Neuronal stem cell (in vitro differentiated cells): ENCODE measurements at regions not wholly inside any gene's neighbourhood (a gene's known extent, or its start where the extent isn't known, plus 50 kb on each side); places are given as distances from the start of the nearest gene placed in this dataset.

Experiments used
- DNase-seq: peaks from one replicate; pipeline ENCODE4 v3.0.0-alpha.2; 2013; ENCODE audit warnings: low spot score
- H2AFZ ChIP-seq: one replicate; pipeline ENCODE4 v1.6.1; 2013; ENCODE audit warnings: mild to moderate bottlenecking, low read length, inconsistent platforms
- H2AK5ac ChIP-seq: 2 replicates; pipeline ENCODE4 v1.6.1; 2013; ENCODE audit warnings: low read depth, mild to moderate bottlenecking, inconsistent platforms, low read length, moderate library complexity, mixed read lengths
- H2BK120ac ChIP-seq: 2 replicates; pipeline ENCODE4 v1.6.1; 2013; ENCODE audit warnings: low read depth, mild to moderate bottlenecking, inconsistent platforms, low read length, moderate library complexity, mixed read lengths
- H2BK12ac ChIP-seq: one replicate; pipeline ENCODE4 v1.6.1; 2013; ENCODE audit warnings: low read length, inconsistent platforms
- H2BK15ac ChIP-seq: 2 replicates; pipeline ENCODE4 v1.6.1; 2013; ENCODE audit warnings: mild to moderate bottlenecking, low read length, inconsistent platforms, mixed read lengths
- H2BK5ac ChIP-seq: one replicate; pipeline ENCODE4 v1.6.1; 2013; ENCODE audit warnings: inconsistent platforms, mild to moderate bottlenecking, low read length, moderate library complexity
- H3K14ac ChIP-seq: one replicate; pipeline ENCODE4 v1.6.1; 2013; ENCODE audit warnings: low read length, inconsistent platforms
- H3K18ac ChIP-seq: 2 replicates; pipeline ENCODE4 v1.6.1; 2013; ENCODE audit warnings: low read length, inconsistent platforms
- H3K23ac ChIP-seq: 2 replicates; pipeline ENCODE4 v1.6.1; 2013; ENCODE audit warnings: low read depth, mild to moderate bottlenecking, mixed read lengths, low read length, inconsistent platforms; ENCODE audit not compliant: poor library complexity
- H3K27ac ChIP-seq: replicated peaks from 3 replicates; pipeline ENCODE4 v1.5.1; 2013; ENCODE audit warnings: low read length, inconsistent platforms
- H3K27me3 ChIP-seq, 3 experiments: 2 replicates each; pipeline ENCODE4 v1.6.1; 2013; ENCODE audit warnings: low read length in 3 of 3, mild to moderate bottlenecking in 2 of 3, inconsistent platforms in 1 of 3, low read depth in 1 of 3, mixed read lengths in 1 of 3, moderate library complexity in 1 of 3; ENCODE audit not compliant: control insufficient read depth in 3 of 3, insufficient read depth in 3 of 3
- H3K36me3 ChIP-seq, 2 donors: replicated peaks in 1 of 2; 2 replicates each; pipeline ENCODE4 v1.6.1; 2013; ENCODE audit warnings: low read length in 2 of 2; ENCODE audit not compliant: control insufficient read depth in 2 of 2, insufficient read depth in 2 of 2
- H3K4ac ChIP-seq: 2 replicates; pipeline ENCODE4 v1.6.1; 2013; ENCODE audit warnings: inconsistent platforms, mild to moderate bottlenecking, low read length, moderate library complexity
- H3K4me1 ChIP-seq, 2 donors: 1 replicate in 1 of 2; 2 replicates in 1 of 2; pipeline ENCODE4 v1.6.1; 2013; ENCODE audit warnings: low read length in 2 of 2, low read depth in 1 of 2; ENCODE audit not compliant: control insufficient read depth in 2 of 2, insufficient read depth in 1 of 2
- H3K4me2 ChIP-seq: one replicate; pipeline ENCODE4 v1.6.1; 2013; ENCODE audit warnings: mild to moderate bottlenecking, low read length, inconsistent platforms; ENCODE audit not compliant: insufficient read depth, poor library complexity, severe bottlenecking
- H3K4me3 ChIP-seq, 2 donors: 2 replicates each; pipeline ENCODE4 v1.5.1; 2013; ENCODE audit warnings: low read length in 2 of 2, mild to moderate bottlenecking in 2 of 2, inconsistent platforms in 1 of 2, moderate library complexity in 1 of 2
- H3K79me1 ChIP-seq: one replicate; pipeline ENCODE4 v1.6.1; 2013; ENCODE audit warnings: low read depth, mild to moderate bottlenecking, inconsistent platforms, low read length, moderate library complexity
- H3K9ac ChIP-seq: one replicate; pipeline ENCODE4 v1.6.1; 2013; ENCODE audit warnings: mild to moderate bottlenecking, low read depth, low read length, inconsistent platforms; ENCODE audit not compliant: poor library complexity
- H3K9me3 ChIP-seq, 2 donors: replicated peaks in 1 of 2; 2 replicates each; pipeline versions ENCODE3 to v1.6.1; 2013; ENCODE audit warnings: low read length in 2 of 2, mild to moderate bottlenecking in 2 of 2, inconsistent platforms in 1 of 2, low read depth in 1 of 2, mixed read lengths in 1 of 2, moderate library complexity in 1 of 2; ENCODE audit not compliant: control insufficient read depth in 2 of 2, insufficient read depth in 1 of 2
- H4K8ac ChIP-seq: one replicate; pipeline ENCODE4 v1.6.1; 2013; ENCODE audit warnings: low read depth, mild to moderate bottlenecking, inconsistent platforms, low read length, moderate library complexity
- H4K91ac ChIP-seq: one replicate; pipeline ENCODE4 v1.6.1; 2013; ENCODE audit warnings: low read length, low read depth, mild to moderate bottlenecking, inconsistent platforms; ENCODE audit not compliant: poor library complexity
- WGBS, 2 donors: extraction: QIAGEN DNeasy Blood & Tissue Kit; methylation state at CpG; one replicate each; pipeline ENCODE4 v1.1.7; 2013; ENCODE audit warnings: missing lambda C conversion rate in 2 of 2, mixed read lengths in 1 of 2; ENCODE audit not compliant: insufficient read length in 2 of 2, insufficient replicate concordance in 1 of 2; ENCODE audit errors: extremely low coverage in 2 of 2; 5-methylcytosine and 5-hydroxymethylcytosine counted together

GRCh38 chr2:184006998-184007397, 591.3 kb upstream of the ZNF804A start:
- H2AFZ ChIP-seq, result no peak overlapping the region
- H3K79me1 ChIP-seq, result no peaks in the 10 kb centered on the region
- no peaks in the 10 kb centered on the region for H3K4me1 ChIP-seq
- H3K9me3 ChIP-seq, result no peaks in the 10 kb centered on the region
- no peak overlapping the region for H3K4ac ChIP-seq
- no peak overlapping the region for H4K91ac ChIP-seq
- no peaks in the 10 kb centered on the region for H3K36me3 ChIP-seq
- no peak overlapping the region for H3K27ac ChIP-seq
- no peak overlapping the region for H2AK5ac ChIP-seq
- H3K9ac ChIP-seq, result no peak overlapping the region
- no peak overlapping the region for H2BK15ac ChIP-seq
- no peak overlapping the region for H2BK5ac ChIP-seq
- no peak overlapping the region for H3K14ac ChIP-seq
- no peak overlapping the region for H2BK120ac ChIP-seq
- no peak for DNase-seq
- no peaks in the 10 kb centered on the region for H3K27me3 ChIP-seq
- WGBS, 2 donors, result no CpG with 5 or more reads among the region's 1 CpG
- no peak overlapping the region for H2BK12ac ChIP-seq
- no peak overlapping the region for H3K4me3 ChIP-seq
- no peak overlapping the region for H3K23ac ChIP-seq
- no peak overlapping the region for H3K18ac ChIP-seq
- H3K4me2 ChIP-seq, result no peak overlapping the region
- no peak overlapping the region for H4K8ac ChIP-seq

GRCh38 chr2:184026961-184027360, 571.4 kb upstream of the ZNF804A start:
- Histone ChIP-seq H4K91ac (no peak overlapping the region), H2AFZ (no peak overlapping the region), H3K27me3 (no peaks in the 10 kb centered on the region), H2BK5ac (no peak overlapping the region), H2BK120ac (no peak overlapping the region), H3K4me3 (no peak overlapping the region), H3K18ac (no peak overlapping the region), H2AK5ac (no peak overlapping the region), H3K79me1 (no peaks in the 10 kb centered on the region), H4K8ac (no peak overlapping the region), H3K36me3 (no peaks in the 10 kb centered on the region), H3K9ac (no peak overlapping the region), H3K4me1 (peaks cover 0 to 6% of the 10 kb centered on the region in 2 donors), H3K23ac (no peak overlapping the region), H3K4ac (no peak overlapping the region), H3K27ac (no peak overlapping the region), H3K14ac (no peak overlapping the region), H2BK15ac (no peak overlapping the region), H3K4me2 (no peak overlapping the region), H2BK12ac (no peak overlapping the region), H3K9me3 (no peaks in the 10 kb centered on the region)
- DNase-seq, result no peak
- no CpG with 5 or more reads among the region's 1 CpG for WGBS, 2 donors

- H2BK12ac ChIP-seq, result no peak overlapping the region
- H2AK5ac ChIP-seq, result no peak overlapping the region
- H3K4me3 ChIP-seq, result no peak overlapping the region
- H2BK15ac ChIP-seq, result no peak overlapping the region
- H3K9ac ChIP-seq, result no peak overlapping the region
- no peaks in the 10 kb centered on the region for H3K36me3 ChIP-seq
- no peak overlapping the region for H4K91ac ChIP-seq
- H3K79me1 ChIP-seq, result no peaks in the 10 kb centered on the region
- H3K27ac ChIP-seq, result no peak overlapping the region
- no peak overlapping the region for H3K4me2 ChIP-seq
- H3K9me3 ChIP-seq, result no peaks in the 10 kb centered on the region
- H2BK120ac ChIP-seq, result no peak overlapping the region
- no peak overlapping the region for H2BK5ac ChIP-seq
- no CpG with 5 or more reads among the region's 6 CpGs for WGBS, 2 donors
- H3K18ac ChIP-seq, result no peak overlapping the region
- H3K4me1 ChIP-seq, result peaks cover 0 to 6% of the 10 kb centered on the region in 2 donors
- H4K8ac ChIP-seq, result no peak overlapping the region
- no peak overlapping the region for H3K23ac ChIP-seq
- H3K14ac ChIP-seq, result no peak overlapping the region
- no peak overlapping the region for H3K4ac ChIP-seq
- no peaks in the 10 kb centered on the region for H3K27me3 ChIP-seq
- no peak for DNase-seq
- H2AFZ ChIP-seq, result peak overlapping the region; percentile 20
Measured at GRCh38 chr2:184030245-184030644, 568.1 kb upstream of the ZNF804A start.

- Histone ChIP-seq H3K79me1 (no peaks in the 10 kb centered on the region), H3K4me3 (no peak overlapping the region), H3K23ac (no peak overlapping the region), H2BK120ac (no peak overlapping the region), H3K9ac (no peak overlapping the region), H2AK5ac (no peak overlapping the region), H2BK15ac (no peak overlapping the region), H3K27ac (no peak overlapping the region), H2BK12ac (no peak overlapping the region), H3K9me3 (no peaks in the 10 kb centered on the region), H3K27me3 (no peaks in the 10 kb centered on the region), H3K36me3 (no peaks in the 10 kb centered on the region), H3K4ac (no peak overlapping the region), H4K8ac (no peak overlapping the region), H3K4me1 (peaks cover 0 to 6% of the 10 kb centered on the region in 2 donors), H4K91ac (no peak overlapping the region), H3K18ac (no peak overlapping the region), H3K4me2 (no peak overlapping the region), H2AFZ (peak overlapping the region; percentile 20), H2BK5ac (no peak overlapping the region), H3K14ac (no peak overlapping the region)
- no peak for DNase-seq
- WGBS, 2 donors, result no CpG with 5 or more reads among the region's 1 CpG
Measured at GRCh38 chr2:184030989-184031388, 567.3 kb upstream of the ZNF804A start.
